Mucosa of descending colon (tissue), 3 donors: ENCODE measurements at regions not wholly inside any gene's neighbourhood (a gene's known extent, or its start where the extent isn't known, plus 50 kb on each side); places are given as distances from the start of the nearest gene placed in this dataset.

ENCODE experiments used
- ATAC-seq: fragments of 200-7000 bp; cut with Tn5 transposase; one replicate; pipeline ENCODE4 v1.9.1; 2020; ENCODE audit warnings: mild to moderate bottlenecking, moderate library complexity
- DNase-seq, 3 donors: peaks; one replicate each; pipeline ENCODE4 v3.0.0-alpha.2; 2020
- H3K36me3 ChIP-seq: fragments of 200-600 bp; one replicate; pipeline ENCODE4 v1.8.0; 2021; ENCODE audit warnings: low read depth, mild to moderate bottlenecking
- H3K4me1 ChIP-seq: fragments of 200-600 bp; one replicate; pipeline ENCODE4 v1.8.0; 2021; ENCODE audit warnings: low read depth, mild to moderate bottlenecking
- H3K4me3 ChIP-seq: fragments of 200-600 bp; one replicate; pipeline ENCODE4 v1.8.0; 2021; ENCODE audit warnings: mild to moderate bottlenecking
- H3K9me3 ChIP-seq: fragments of 200-600 bp; one replicate; pipeline ENCODE4 v1.8.0; 2021; ENCODE audit warnings: mild to moderate bottlenecking
- CTCF ChIP-seq: fragments of 200-600 bp; IDR thresholded peaks from one replicate; pipeline ENCODE4 v1.8.0; 2022; ENCODE audit warnings: antibody characterized with exemption, mild to moderate bottlenecking
- intact Hi-C, 2 donors: fragments of 100-400 bp; cut with DNase I in 1 of 2; cut with micrococcal nuclease in 1 of 2; formaldehyde crosslinking; loops; one replicate each; pipeline versions ENCODE4 v1.11.0 to v1.11.1; 2022; cut with DNase I, micrococcal nuclease
- donor health status: DM: no; HTN: no; CAD: no; lungs with moderate emphysema.
- donor health status: DM: no; HTN: no; CAD: no.
- donor health status: DM: no; HTN: yes; CAD: no.

GRCh38 chr2:220506466-220506865 lies 879.0 kb downstream of the SLC4A3 start:
- no peak for TF ChIP-seq CTCF
- Histone ChIP-seq H3K9me3 (no peaks in the 10 kb centered on the region), H3K36me3 (no peaks in the 10 kb centered on the region), H3K4me3 (no peak overlapping the region), H3K4me1 (no peaks in the 10 kb centered on the region)
- ATAC-seq (no peak), DNase-seq (no peak)
- intact Hi-C loops, result no loop called here

DNA sequence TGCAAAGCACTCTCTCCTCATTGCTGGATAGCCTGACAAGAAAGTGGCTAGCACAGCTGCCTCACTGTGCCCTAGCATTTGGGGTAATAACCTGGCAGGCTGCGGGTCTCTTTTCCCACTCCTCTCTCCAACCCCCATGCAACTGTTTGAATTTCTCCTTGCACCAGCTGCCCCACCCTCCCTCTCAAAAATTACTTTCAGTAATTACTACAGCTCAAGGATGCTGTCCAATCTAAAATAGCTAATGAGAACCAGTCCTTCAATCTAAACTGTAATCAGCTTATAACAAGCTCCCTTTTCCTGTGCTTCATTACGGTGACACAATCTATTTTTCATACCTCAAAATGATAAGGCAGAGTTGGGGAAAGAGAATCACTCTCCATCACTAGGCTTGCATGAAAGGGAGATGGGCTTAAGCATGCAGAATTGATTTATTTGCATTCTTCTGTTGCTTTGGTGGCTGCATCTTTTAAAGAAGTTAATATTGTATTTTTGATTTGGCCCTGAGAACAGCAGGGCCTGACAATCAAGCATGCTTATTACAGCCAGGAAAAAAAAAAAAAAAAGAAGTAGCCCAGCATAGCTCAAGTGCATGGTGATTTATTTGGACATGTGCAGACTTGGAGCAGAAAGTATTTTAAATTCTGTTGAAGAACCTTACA lies 881.8 kb downstream of the SLC4A3 start:
- H3K9me3 ChIP-seq, result no peaks in the 10 kb centered on the region
- no peak for DNase-seq

GRCh38 chr2:220509966-220510365 lies 882.5 kb downstream of the SLC4A3 start:
- ATAC-seq, result no peak

More for the DNA sequence above, 881.8 kb downstream of the SLC4A3 start:
- no peak for ATAC-seq
- Histone ChIP-seq H3K4me1 (no peaks in the 10 kb centered on the region), H3K36me3 (no peaks in the 10 kb centered on the region), H3K4me3 (no peak overlapping the region)
- intact Hi-C loops, result no loop called here
- TF ChIP-seq CTCF, result no peak

DNA sequence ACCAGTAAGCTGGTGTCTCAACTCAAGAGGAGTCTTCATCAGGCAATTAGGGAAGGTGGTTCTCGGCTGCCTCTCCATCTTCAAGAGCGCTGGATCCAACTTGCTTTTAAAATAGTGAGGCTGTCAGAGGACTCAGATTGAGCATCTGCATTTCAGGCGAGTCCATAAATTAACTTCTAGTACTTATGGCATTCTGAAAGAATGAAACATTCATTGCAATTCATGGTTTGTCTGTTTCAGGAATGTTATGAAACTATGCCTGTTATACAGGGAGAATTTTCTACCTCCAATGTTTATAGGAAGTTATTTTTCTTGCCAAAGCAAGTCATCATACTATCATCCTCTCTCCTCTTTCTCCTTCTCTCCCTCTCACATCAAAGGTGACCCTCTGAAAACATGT lies 883.2 kb downstream of the SLC4A3 start:
- DNase-seq (no peak), ATAC-seq (no peak)
- H3K36me3 ChIP-seq, result no peaks in the 10 kb centered on the region
- H3K9me3 ChIP-seq, result no peaks in the 10 kb centered on the region
- TF ChIP-seq CTCF, result no peak
- H3K4me3 ChIP-seq, result no peak overlapping the region
- H3K4me1 ChIP-seq, result no peaks in the 10 kb centered on the region
- intact Hi-C loops, result no loop called here

More at GRCh38 chr2:220509966-220510365, 882.5 kb downstream of the SLC4A3 start:
- no peaks in the 10 kb centered on the region for H3K9me3 ChIP-seq
- no peak for DNase-seq
- H3K4me3 ChIP-seq, result no peak overlapping the region
- intact Hi-C loops, result no loop called here
- no peaks in the 10 kb centered on the region for H3K36me3 ChIP-seq
- no peaks in the 10 kb centered on the region for H3K4me1 ChIP-seq
- no peak for TF ChIP-seq CTCF

GRCh38 chr2:220512419-220512818 lies 885.0 kb downstream of the SLC4A3 start:
- intact Hi-C loops, result no loop called here
- no peaks in the 10 kb centered on the region for H3K9me3 ChIP-seq
- H3K36me3 ChIP-seq, result no peaks in the 10 kb centered on the region
- ATAC-seq, result no peak
- H3K4me1 ChIP-seq, result no peaks in the 10 kb centered on the region
- H3K4me3 ChIP-seq, result no peak overlapping the region
- TF ChIP-seq CTCF, result no peak
- DNase-seq, result no peak
